Thyroid gland (tissue), 4 donors: ENCODE measurements at regions not wholly inside any gene's neighbourhood (a gene's known extent, or its start where the extent isn't known, plus 50 kb on each side); places are given as distances from the start of the nearest gene placed in this dataset.

Experiments
- DNase-seq, 2 donors: peaks; one replicate each; pipeline ENCODE4 v3.0.0-alpha.2; 2019
- H3K27ac ChIP-seq, 3 donors: fragments of 200-600 bp; sonication (generic); 1 replicate in 2 of 3; 2 replicates in 1 of 3; pipeline ENCODE4 v1.5.1; 2016 to 2019; ENCODE audit warnings: mild to moderate bottlenecking in 1 of 3, moderate library complexity in 1 of 3
- H3K27me3 ChIP-seq: fragments of 200-600 bp; sonication (generic); one replicate; pipeline ENCODE4 v1.5.1; 2019
- H3K36me3 ChIP-seq, 2 donors: fragments of 200-600 bp; sonication (generic); one replicate each; pipeline ENCODE4 v1.5.1; 2016 to 2019
- H3K4me1 ChIP-seq, 2 donors: fragments of 200-600 bp; sonication (generic); one replicate each; pipeline ENCODE4 v1.5.1; 2017 to 2019
- H3K4me3 ChIP-seq, 3 donors: fragments of 200-600 bp; sonication (generic); replicated peaks in 1 of 3; 1 replicate in 2 of 3; 2 replicates in 1 of 3; pipeline ENCODE4 v1.5.1; 2016; ENCODE audit warnings: mild to moderate bottlenecking in 1 of 3
- H3K9me3 ChIP-seq: fragments of 200-600 bp; sonication (generic); one replicate; pipeline ENCODE4 v1.5.1; 2017
- CTCF ChIP-seq, 6 experiments: fragments of 200-600 bp in 3 of 6; fragments of 450-650 bp in 3 of 6; sonication (generic) in 3 of 6; IDR thresholded peaks; one replicate each; pipeline ENCODE4 v1.5.1; 2016 to 2019; ENCODE audit warnings: antibody characterized with exemption in 6 of 6, mild to moderate bottlenecking in 2 of 6, inconsistent platforms in 1 of 6, moderate library complexity in 1 of 6
- POLR2A ChIP-seq, 2 donors: fragments of 450-650 bp; IDR thresholded peaks; one replicate each; pipeline ENCODE4 v1.6.1; 2017; ENCODE audit warnings: antibody characterized with exemption in 2 of 2, mild to moderate bottlenecking in 2 of 2, moderate library complexity in 1 of 2
- WGBS, 2 donors: methylation state at CpG; one replicate each; pipeline ENCODE4 v1.1.5; 2017; 5-methylcytosine and 5-hydroxymethylcytosine counted together
- intact Hi-C: fragments of 100-400 bp; cut with DNase I; formaldehyde crosslinking; loops from one replicate; pipeline ENCODE4 v1.15.1; 2023

GRCh38 chr5:137808503-137809135, 54.5 kb upstream of the HNRNPA0 start:
- no peak overlapping the region for H3K27ac ChIP-seq
- no peak overlapping the region for H3K4me3 ChIP-seq
- H3K27me3 ChIP-seq = no peaks in the 10 kb centered on the region
- no peaks in the 10 kb centered on the region for H3K36me3 ChIP-seq
- no peaks in the 10 kb centered on the region for H3K9me3 ChIP-seq
- DNase-seq = peak in 1 of 2 donors; percentile 2
- WGBS, 2 donors = 49 to 53% methylated on average over 9 of the region's 9 CpGs
- intact Hi-C loops = no loop called here
- no peaks in the 10 kb centered on the region for H3K4me1 ChIP-seq
- no peak for TF ChIP-seq CTCF (IDR thresholded peaks at IDR 0.05)
- no peak for TF ChIP-seq POLR2A (IDR thresholded peaks at IDR 0.05)

- no peak for TF ChIP-seq CTCF (IDR thresholded peaks at IDR 0.05)
- TF ChIP-seq POLR2A (IDR thresholded peaks at IDR 0.05) = no peak
- WGBS, 2 donors = 55 to 60% methylated on average over 3 of the region's 3 CpGs
Observed at GRCh38 chr5:137815202-137815990, 52.3 kb upstream of the MYOT start.

More at GRCh38 chr5:137815202-137815990, 52.3 kb upstream of the MYOT start:
- no peak for DNase-seq
- no peak overlapping the region for H3K27ac ChIP-seq
- H3K9me3 ChIP-seq = no peaks in the 10 kb centered on the region
- no peaks in the 10 kb centered on the region for H3K27me3 ChIP-seq
- H3K4me1 ChIP-seq = no peaks in the 10 kb centered on the region
- intact Hi-C loops = no loop called here
- H3K36me3 ChIP-seq = no peaks in the 10 kb centered on the region
- H3K4me3 ChIP-seq = no peak overlapping the region
